HUES64 (cell line): ENCODE measurements at regions not wholly inside any gene's neighbourhood (a gene's known extent, or its start where the extent isn't known, plus 50 kb on each side); places are given as distances from the start of the nearest gene placed in this dataset.
"Not testable (repeated sequence)": the region's sequence is repeated elsewhere in the genome, so short reads cannot be mapped to it uniquely, and the experiment has no call there.

Experiments used
- H3K27ac ChIP-seq: 2 replicates; pipeline ENCODE4 v1.7.0; 2013; ENCODE audit warnings: low read depth, low read length, inconsistent platforms
- H3K27me3 ChIP-seq: 2 replicates; pipeline ENCODE4 v1.6.1; 2013; ENCODE audit warnings: mild to moderate bottlenecking, low read length; ENCODE audit not compliant: insufficient read depth
- H3K36me3 ChIP-seq: 2 replicates; pipeline ENCODE4 v1.6.1; 2013; ENCODE audit warnings: mild to moderate bottlenecking, low read length; ENCODE audit not compliant: insufficient read depth
- H3K4me1 ChIP-seq: 2 replicates; pipeline ENCODE4 v1.6.1; 2013; ENCODE audit warnings: mild to moderate bottlenecking, low read length, moderate library complexity; ENCODE audit not compliant: insufficient read depth
- H3K4me3 ChIP-seq: 2 replicates; pipeline ENCODE4 v1.5.1; 2013; ENCODE audit warnings: mild to moderate bottlenecking, low read length, moderate library complexity
- H3K9ac ChIP-seq: 2 replicates; pipeline ENCODE4 v1.6.1; 2013; ENCODE audit warnings: mild to moderate bottlenecking, low read depth, low read length
- H3K9me3 ChIP-seq: 2 replicates; pipeline ENCODE4 v1.6.1; 2013; ENCODE audit warnings: low read depth, low read length; ENCODE audit not compliant: insufficient read depth
- WGBS: fragments of 150-250, 120-280 bp; methylation state at CpG from one replicate; pipeline ENCODE4 v1.1.7; 2013; ENCODE audit warnings: missing lambda C conversion rate; 5-methylcytosine and 5-hydroxymethylcytosine counted together

DNA sequence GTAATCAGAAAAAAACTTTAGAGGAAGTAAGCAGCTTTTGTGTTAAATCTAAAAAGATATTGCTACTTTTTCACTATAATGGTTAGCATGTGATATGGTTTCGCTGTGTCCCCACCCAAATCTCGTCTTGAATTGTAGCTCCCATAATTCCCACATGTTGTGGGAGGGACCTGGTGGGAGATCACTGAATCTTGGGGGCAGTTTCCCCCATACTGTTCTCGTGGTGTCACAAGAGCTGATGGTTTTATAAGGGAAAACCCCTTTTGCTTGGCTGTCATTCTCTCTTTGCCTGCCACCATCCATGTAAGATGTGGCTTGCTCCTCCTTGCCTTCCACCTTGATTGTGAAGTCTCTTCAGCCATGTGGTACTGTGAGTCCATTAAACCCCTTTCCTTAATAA, 117.1 kb downstream of the KCNJ2 start:
- Histone ChIP-seq H3K27ac (no peak overlapping the region), H3K4me1 (no peaks in the 10 kb centered on the region), H3K27me3 (no peaks in the 10 kb centered on the region), H3K9ac (no peak overlapping the region), H3K9me3 (0 out of 2 replicates have a peak, but pooled peaks cover 5% of the 10 kb centered on the region), H3K36me3 (no peaks in the 10 kb centered on the region), H3K4me3 (no peak overlapping the region)
- 92% methylated on average over 1 of the region's 3 CpGs for WGBS

- WGBS: 93% methylated on average over 3 of the region's 3 CpGs
- Histone ChIP-seq H3K9ac (no peak overlapping the region), H3K36me3 (no peaks in the 10 kb centered on the region), H3K4me3 (no peak overlapping the region), H3K27me3 (no peaks in the 10 kb centered on the region), H3K9me3 (no peaks in the 10 kb centered on the region), H3K4me1 (no peaks in the 10 kb centered on the region), H3K27ac (no peak overlapping the region)
Measured at GRCh38 chr17:70288540-70289290, 119.4 kb downstream of the KCNJ2 start.

- Histone ChIP-seq H3K27ac (no peak overlapping the region), H3K4me1 (peaks cover 3% of the 10 kb centered on the region; the same call in 1 of the 2 replicates), H3K4me3 (no peak overlapping the region), H3K27me3 (no peaks in the 10 kb centered on the region), H3K9me3 (no peaks in the 10 kb centered on the region), H3K36me3 (no peaks in the 10 kb centered on the region), H3K9ac (no peak overlapping the region)
- 95% methylated on average over 2 of the region's 2 CpGs for WGBS
Measured at GRCh38 chr17:70290770-70291169, 121.4 kb downstream of the KCNJ2 start.

- Histone ChIP-seq H3K9me3 (no peaks in the 10 kb centered on the region), H3K9ac (no peak overlapping the region), H3K36me3 (no peaks in the 10 kb centered on the region), H3K27me3 (no peaks in the 10 kb centered on the region), H3K27ac (no peak overlapping the region), H3K4me1 (peaks cover 3% of the 10 kb centered on the region; the same call in 1 of the 2 replicates), H3K4me3 (no peak overlapping the region)
- 90% methylated on average over 1 of the region's 1 CpG for WGBS
Measured at GRCh38 chr17:70292366-70292765, 123.0 kb downstream of the KCNJ2 start.

GRCh38 chr17:70293564-70294310, 124.4 kb downstream of the KCNJ2 start:
- H3K9me3 ChIP-seq, H3K4me1 ChIP-seq, H3K4me3 ChIP-seq, H3K27me3 ChIP-seq, H3K27ac ChIP-seq, H3K36me3 ChIP-seq, H3K9ac ChIP-seq: not testable (repeated sequence)
- 79% methylated on average over 6 of the region's 6 CpGs for WGBS

DNA sequence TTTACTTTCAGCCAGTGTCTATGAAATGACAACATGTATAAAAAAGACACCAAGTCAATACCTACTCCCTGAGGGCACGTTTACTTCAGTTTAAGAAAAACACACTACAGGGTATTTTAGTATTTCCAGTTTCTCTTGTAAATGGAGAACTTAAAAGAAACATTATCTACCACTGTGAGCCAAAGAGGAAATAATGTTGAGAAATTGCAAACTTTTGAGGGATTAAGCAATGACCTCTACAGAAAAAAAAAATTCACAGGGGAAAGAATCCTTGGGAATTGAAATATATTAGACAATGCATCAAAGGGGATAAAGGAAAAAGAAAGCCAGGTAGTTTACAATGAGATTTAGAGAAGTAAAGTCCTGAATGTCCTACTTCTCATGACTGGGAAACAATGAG, 126.0 kb downstream of the KCNJ2 start:
- Histone ChIP-seq H3K4me3 (no peak overlapping the region), H3K4me1 (peaks cover 3% of the 10 kb centered on the region; the same call in 1 of the 2 replicates), H3K27me3 (no peaks in the 10 kb centered on the region), H3K27ac (no peak overlapping the region), H3K9me3 (no peaks in the 10 kb centered on the region), H3K36me3 (no peaks in the 10 kb centered on the region), H3K9ac (no peak overlapping the region)
- no CpG with 5 or more reads among the region's 1 CpG for WGBS

DNA sequence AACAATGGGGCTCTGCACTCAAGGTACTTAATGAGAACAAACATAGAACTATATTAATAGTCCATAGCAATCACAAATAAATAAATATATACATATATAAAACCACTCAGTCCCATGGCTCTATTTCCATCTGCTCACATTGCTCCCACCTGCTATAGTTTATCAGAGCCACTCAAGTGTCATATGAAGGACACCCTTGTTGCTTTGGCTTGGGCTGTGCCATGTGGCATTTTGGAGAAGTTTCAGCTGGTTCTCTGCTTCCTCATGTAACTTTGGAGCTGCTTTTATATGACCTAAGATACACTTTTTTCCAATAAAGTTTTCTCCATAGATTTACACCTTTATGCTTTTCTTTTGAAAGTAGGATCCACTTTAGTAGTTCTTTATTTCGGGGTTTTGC, 126.4 kb downstream of the KCNJ2 start:
- H3K27me3 ChIP-seq: no peaks in the 10 kb centered on the region
- H3K27ac ChIP-seq: no peak overlapping the region
- whole genome bisulfite sequencing: 100% methylated on average over 1 of the region's 1 CpG

GRCh38 chr17:70296456-70296855, 127.1 kb downstream of the KCNJ2 start:
- Histone ChIP-seq H3K36me3 (no peaks in the 10 kb centered on the region), H3K9ac (no peak overlapping the region), H3K27me3 (no peaks in the 10 kb centered on the region), H3K27ac (no peak overlapping the region), H3K9me3 (no peaks in the 10 kb centered on the region), H3K4me1 (peaks cover 3% of the 10 kb centered on the region; the same call in 1 of the 2 replicates), H3K4me3 (no peak overlapping the region)
- WGBS: 99% methylated on average over 2 of the region's 2 CpGs

More for the DNA sequence above, 126.4 kb downstream of the KCNJ2 start:
- Histone ChIP-seq H3K4me1 (peaks cover 3% of the 10 kb centered on the region; the same call in 1 of the 2 replicates), H3K36me3 (no peaks in the 10 kb centered on the region), H3K9me3 (no peaks in the 10 kb centered on the region), H3K9ac (no peak overlapping the region), H3K4me3 (no peak overlapping the region)

DNA sequence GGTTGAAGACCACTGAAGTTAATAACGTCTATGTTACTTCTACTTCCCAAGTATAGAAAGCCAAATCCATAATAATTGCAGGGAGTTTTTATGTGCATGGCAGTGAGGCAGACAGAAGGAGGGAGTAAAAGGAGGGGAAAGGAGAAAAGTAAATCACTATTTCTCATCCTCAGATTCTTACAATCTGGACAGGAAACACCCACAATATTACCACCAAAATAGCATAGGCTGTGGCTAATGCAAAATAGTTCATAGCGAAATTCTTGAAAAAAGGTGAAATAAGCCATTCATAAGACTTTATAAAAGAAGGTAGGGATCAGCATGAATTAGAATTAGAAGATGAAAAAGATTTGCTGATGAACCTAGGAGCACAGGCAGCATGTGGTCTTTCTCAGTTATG, 128.1 kb downstream of the KCNJ2 start:
- no peak overlapping the region for H3K9ac ChIP-seq
- H3K36me3 ChIP-seq: no peaks in the 10 kb centered on the region
- H3K9me3 ChIP-seq: no peaks in the 10 kb centered on the region
- H3K4me3 ChIP-seq: no peak overlapping the region
- no peaks in the 10 kb centered on the region for H3K27me3 ChIP-seq
- peaks cover 3% of the 10 kb centered on the region; the same call in 1 of the 2 replicates for H3K4me1 ChIP-seq
- no peak overlapping the region for H3K27ac ChIP-seq
- WGBS: 92% methylated on average over 1 of the region's 2 CpGs

DNA sequence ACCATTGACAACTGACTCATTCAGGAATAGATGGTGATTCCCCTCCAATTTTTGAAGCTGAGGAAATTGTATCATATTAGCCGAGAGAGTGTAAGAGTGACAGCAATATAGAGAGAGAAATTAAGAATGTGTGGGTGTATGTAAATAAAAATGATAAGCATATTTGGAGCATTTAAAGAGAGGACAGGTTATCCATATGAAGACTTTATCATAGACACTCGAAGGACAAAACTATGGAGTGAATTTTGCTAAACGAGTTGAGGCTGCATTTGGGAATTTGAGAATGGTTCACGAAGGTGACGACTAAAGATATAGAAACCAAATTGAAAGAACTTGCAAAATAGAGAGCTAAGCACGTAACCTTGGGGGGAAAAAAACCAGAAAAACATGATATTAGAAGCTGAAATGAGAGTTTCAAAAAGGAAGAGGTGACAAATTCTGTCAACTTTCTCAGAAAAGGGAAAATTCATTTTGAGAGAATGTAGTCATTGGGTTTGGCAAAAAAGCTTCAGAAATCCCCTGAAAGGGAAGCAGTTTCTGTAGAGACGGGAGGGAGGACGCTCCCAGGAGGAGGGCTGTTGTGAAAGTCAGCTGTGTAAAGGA, 129.7 kb downstream of the KCNJ2 start:
- Histone ChIP-seq H3K4me1 (peaks cover 5% of the 10 kb centered on the region; the same call in 1 of the 2 replicates), H3K27me3 (no peaks in the 10 kb centered on the region), H3K36me3 (no peaks in the 10 kb centered on the region), H3K27ac (no peak overlapping the region), H3K4me3 (no peak overlapping the region), H3K9me3 (no peaks in the 10 kb centered on the region), H3K9ac (no peak overlapping the region)
- WGBS: 96% methylated on average over 8 of the region's 8 CpGs
